Karpas-422 (cell line): ENCODE measurements at regions not wholly inside any gene's neighbourhood (a gene's known extent, or its start where the extent isn't known, plus 50 kb on each side); places are given as distances from the start of the nearest gene placed in this dataset.

ENCODE experiments used
- DNase-seq: peaks from one replicate; pipeline ENCODE4 v3.0.0-alpha.2; 2015
- H2AFZ ChIP-seq: fragments of 200-600 bp; sonication (generic); 2 replicates; pipeline ENCODE4 v1.6.1; 2014; ENCODE audit warnings: antibody characterized with exemption, low read length, mixed read lengths
- H3K27ac ChIP-seq: fragments of 200-600 bp; sonication (generic); 2 replicates; pipeline ENCODE4 v1.5.1; 2014; ENCODE audit warnings: mild to moderate bottlenecking, low read length, moderate library complexity
- H3K27me3 ChIP-seq: fragments of 200-600 bp; sonication (generic); 2 replicates; pipeline ENCODE4 v1.6.1; 2014; ENCODE audit warnings: low read length, mixed read lengths
- H3K36me3 ChIP-seq: fragments of 200-600 bp; sonication (generic); 2 replicates; pipeline ENCODE4 v1.6.1; 2014; ENCODE audit warnings: low read length, mixed read lengths; ENCODE audit not compliant: insufficient read depth
- H3K4me1 ChIP-seq: fragments of 200-600 bp; sonication (generic); 2 replicates; pipeline ENCODE4 v1.6.1; 2014; ENCODE audit warnings: mild to moderate bottlenecking, low read length, mixed read lengths
- H3K4me2 ChIP-seq: fragments of 200-600 bp; sonication (generic); 2 replicates; pipeline ENCODE4 v1.6.1; 2014; ENCODE audit warnings: low read length, low read depth, mild to moderate bottlenecking; ENCODE audit not compliant: poor library complexity, severe bottlenecking
- H3K4me3 ChIP-seq: fragments of 200-600 bp; sonication (generic); 2 replicates; pipeline ENCODE4 v1.5.1; 2014; ENCODE audit warnings: mild to moderate bottlenecking, antibody characterized with exemption, low read length, mixed read lengths
- H3K79me2 ChIP-seq: fragments of 200-600 bp; sonication (generic); 2 replicates; pipeline ENCODE4 v1.6.1; 2014; ENCODE audit warnings: mild to moderate bottlenecking, low read length, mixed read lengths
- H3K9ac ChIP-seq: fragments of 200-600 bp; sonication (generic); 2 replicates; pipeline ENCODE4 v1.6.0; 2014; ENCODE audit warnings: low read length
- H3K9me2 ChIP-seq: fragments of 200-600 bp; sonication (generic), shearing (Covaris generic); replicated peaks from 2 replicates; pipeline ENCODE4 v1.6.0; 2014; ENCODE audit warnings: mild to moderate bottlenecking, low read length, moderate library complexity; ENCODE audit not compliant: insufficient read depth
- H3K9me3 ChIP-seq: fragments of 300-700, 200-600 bp; sonication (generic); 2 replicates; pipeline ENCODE4 v1.6.1; 2014; ENCODE audit warnings: low read length, mixed read lengths
- H4K20me1 ChIP-seq: fragments of 200-600 bp; sonication (generic); 2 replicates; pipeline ENCODE4 v1.6.1; 2014; ENCODE audit warnings: mild to moderate bottlenecking, antibody characterized with exemption, low read length, low read depth; ENCODE audit not compliant: insufficient read depth

- Histone ChIP-seq H3K9ac (no peak overlapping the region), H4K20me1 (no peaks in the 10 kb centered on the region), H2AFZ (no peak overlapping the region), H3K9me3 (no peaks in the 10 kb centered on the region), H3K27me3 (no peaks in the 10 kb centered on the region), H3K27ac (no peak overlapping the region), H3K4me3 (no peak overlapping the region), H3K9me2 (no peaks in the 10 kb centered on the region), H3K79me2 (no peaks in the 10 kb centered on the region), H3K4me1 (no peaks in the 10 kb centered on the region), H3K36me3 (no peaks in the 10 kb centered on the region), H3K4me2 (no peak overlapping the region)
- no peak for DNase-seq
These were observed 499.9 kb upstream of the ZFHX3 start for GRCh38 chr16:73547552-73548403.

- DNase-seq: no peak
- Histone ChIP-seq H4K20me1 (no peaks in the 10 kb centered on the region), H3K4me1 (no peaks in the 10 kb centered on the region), H3K79me2 (no peaks in the 10 kb centered on the region), H3K36me3 (no peaks in the 10 kb centered on the region), H3K9me2 (no peaks in the 10 kb centered on the region), H3K27ac (no peak overlapping the region), H3K9ac (no peak overlapping the region), H3K9me3 (no peaks in the 10 kb centered on the region), H3K4me2 (no peak overlapping the region), H3K27me3 (no peaks in the 10 kb centered on the region), H2AFZ (no peak overlapping the region), H3K4me3 (no peak overlapping the region)
These were observed 498.5 kb upstream of the ZFHX3 start for GRCh38 chr16:73546341-73546845.

GRCh38 chr16:73545755-73546154 is 497.8 kb upstream of the ZFHX3 start:
- Histone ChIP-seq H3K79me2 (no peaks in the 10 kb centered on the region), H3K27ac (no peak overlapping the region), H3K9ac (no peak overlapping the region), H3K4me2 (no peak overlapping the region), H3K4me3 (no peak overlapping the region), H3K27me3 (no peaks in the 10 kb centered on the region), H3K9me2 (no peaks in the 10 kb centered on the region), H4K20me1 (no peaks in the 10 kb centered on the region), H2AFZ (no peak overlapping the region), H3K9me3 (no peaks in the 10 kb centered on the region), H3K4me1 (no peaks in the 10 kb centered on the region), H3K36me3 (no peaks in the 10 kb centered on the region)
- no peak for DNase-seq

GRCh38 chr16:73545290-73545689 is 497.4 kb upstream of the ZFHX3 start:
- no peaks in the 10 kb centered on the region for H3K9me3 ChIP-seq
- no peak overlapping the region for H3K9ac ChIP-seq
- H3K9me2 ChIP-seq: no peaks in the 10 kb centered on the region
- no peaks in the 10 kb centered on the region for H3K27me3 ChIP-seq
- no peak overlapping the region for H2AFZ ChIP-seq
- H3K4me3 ChIP-seq: no peak overlapping the region
- no peak overlapping the region for H3K4me2 ChIP-seq
- no peaks in the 10 kb centered on the region for H3K4me1 ChIP-seq
- no peaks in the 10 kb centered on the region for H3K36me3 ChIP-seq
- H4K20me1 ChIP-seq: no peaks in the 10 kb centered on the region
- H3K79me2 ChIP-seq: no peaks in the 10 kb centered on the region
- DNase-seq: no peak
- no peak overlapping the region for H3K27ac ChIP-seq

- no peaks in the 10 kb centered on the region for H3K36me3 ChIP-seq
- H3K9me3 ChIP-seq: no peaks in the 10 kb centered on the region
- no peaks in the 10 kb centered on the region for H4K20me1 ChIP-seq
- no peak overlapping the region for H3K9ac ChIP-seq
- no peaks in the 10 kb centered on the region for H3K4me1 ChIP-seq
- no peak for DNase-seq
- no peak overlapping the region for H3K27ac ChIP-seq
- H3K4me2 ChIP-seq: no peak overlapping the region
- H3K4me3 ChIP-seq: no peak overlapping the region
- no peaks in the 10 kb centered on the region for H3K9me2 ChIP-seq
- no peaks in the 10 kb centered on the region for H3K79me2 ChIP-seq
- no peaks in the 10 kb centered on the region for H3K27me3 ChIP-seq
- no peak overlapping the region for H2AFZ ChIP-seq
These were observed 496.9 kb upstream of the ZFHX3 start for GRCh38 chr16:73544826-73545225.

- H2AFZ ChIP-seq: no peak overlapping the region
- no peaks in the 10 kb centered on the region for H3K36me3 ChIP-seq
- DNase-seq: no peak
- H3K4me2 ChIP-seq: no peak overlapping the region
- H3K79me2 ChIP-seq: no peaks in the 10 kb centered on the region
- no peaks in the 10 kb centered on the region for H3K4me1 ChIP-seq
- H3K9me3 ChIP-seq: no peaks in the 10 kb centered on the region
- H3K27ac ChIP-seq: no peak overlapping the region
- H4K20me1 ChIP-seq: no peaks in the 10 kb centered on the region
- no peaks in the 10 kb centered on the region for H3K9me2 ChIP-seq
- H3K9ac ChIP-seq: no peak overlapping the region
- no peak overlapping the region for H3K4me3 ChIP-seq
- no peaks in the 10 kb centered on the region for H3K27me3 ChIP-seq
These were observed 496.2 kb upstream of the ZFHX3 start for GRCh38 chr16:73543970-73544599.

GRCh38 chr16:73543331-73543969 is 495.5 kb upstream of the ZFHX3 start:
- Histone ChIP-seq H3K4me1 (no peaks in the 10 kb centered on the region), H3K36me3 (no peaks in the 10 kb centered on the region), H3K4me3 (no peak overlapping the region), H3K9me2 (no peaks in the 10 kb centered on the region), H4K20me1 (no peaks in the 10 kb centered on the region), H3K9me3 (no peaks in the 10 kb centered on the region), H3K27me3 (no peaks in the 10 kb centered on the region), H3K9ac (no peak overlapping the region), H3K4me2 (no peak overlapping the region), H3K79me2 (no peaks in the 10 kb centered on the region), H2AFZ (no peak overlapping the region), H3K27ac (no peak overlapping the region)
- DNase-seq: no peak

- no peaks in the 10 kb centered on the region for H3K36me3 ChIP-seq
- no peak overlapping the region for H3K4me3 ChIP-seq
- DNase-seq: no peak
- no peaks in the 10 kb centered on the region for H3K79me2 ChIP-seq
- no peaks in the 10 kb centered on the region for H3K9me2 ChIP-seq
- no peak overlapping the region for H2AFZ ChIP-seq
- H3K27ac ChIP-seq: no peak overlapping the region
- no peak overlapping the region for H3K9ac ChIP-seq
- no peaks in the 10 kb centered on the region for H4K20me1 ChIP-seq
- no peaks in the 10 kb centered on the region for H3K4me1 ChIP-seq
- H3K4me2 ChIP-seq: no peak overlapping the region
- no peaks in the 10 kb centered on the region for H3K9me3 ChIP-seq
- H3K27me3 ChIP-seq: no peaks in the 10 kb centered on the region
These were observed 495.0 kb upstream of the ZFHX3 start for GRCh38 chr16:73542885-73543284.
